Hematopoietic multipotent progenitor cell treated with erythropoietin and hydrocortisone succinate and interleukin-3 and kit ligand, for 6 days (in vitro differentiated cells): ENCODE measurements at regions not wholly inside any gene's neighbourhood (a gene's known extent, or its start where the extent isn't known, plus 50 kb on each side); places are given as distances from the start of the nearest gene placed in this dataset.
"Not testable (repeated sequence)": the region's sequence is repeated elsewhere in the genome, so short reads cannot be mapped to it uniquely, and the experiment has no call there.

ENCODE experiments used
- DNase-seq: peaks from one replicate; pipeline ENCODE4 v3.0.0-alpha.2; 2015

DNA sequence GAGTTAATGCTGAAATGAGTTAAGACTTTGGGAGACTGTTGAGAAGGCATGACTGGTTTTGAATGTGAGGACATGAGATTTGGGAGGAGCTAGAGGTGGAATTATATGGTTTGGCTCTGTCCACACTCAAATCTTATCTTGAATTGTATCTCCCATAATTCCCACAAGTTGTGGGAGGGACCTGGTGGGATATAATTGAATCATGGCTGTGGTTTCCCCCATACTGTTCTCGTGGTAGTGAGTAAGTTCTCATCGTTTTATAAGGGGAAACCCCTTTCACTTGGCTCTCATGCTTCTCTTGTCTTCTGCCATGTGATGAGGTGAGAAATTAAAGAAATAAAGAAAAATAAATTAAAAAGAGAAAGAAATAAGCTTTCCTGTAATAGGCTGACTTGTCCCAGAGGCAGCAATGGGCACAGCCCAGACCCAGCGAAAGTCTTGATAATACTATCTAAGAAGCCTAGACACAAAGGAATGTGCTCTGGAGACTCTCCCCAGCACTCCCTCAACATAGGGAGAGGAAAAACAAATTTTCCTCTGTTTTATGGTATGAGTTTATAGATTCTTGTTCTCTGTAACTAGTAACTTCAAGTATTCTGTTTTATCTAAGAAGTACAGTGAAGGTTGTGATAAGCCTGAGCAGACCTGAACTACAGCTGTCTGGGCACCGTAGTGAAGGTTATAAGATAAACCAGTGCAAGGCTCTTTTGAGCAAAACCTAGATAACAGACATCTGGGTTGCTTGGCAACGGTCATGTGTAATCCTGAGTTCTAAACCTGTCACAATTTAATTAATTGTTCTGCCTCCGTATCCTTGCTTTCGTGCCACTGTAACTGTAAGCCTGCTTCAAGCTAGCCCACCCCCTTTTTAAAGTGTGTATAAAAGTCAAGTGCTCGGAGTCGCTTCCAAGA, 88.9 kb upstream of the ECI2 start:
- DNase-seq, result peak; percentile 77

GRCh38 chr6:4220558-4220957, 85.2 kb upstream of the ECI2 start:
- DNase-seq, result no peak

DNA sequence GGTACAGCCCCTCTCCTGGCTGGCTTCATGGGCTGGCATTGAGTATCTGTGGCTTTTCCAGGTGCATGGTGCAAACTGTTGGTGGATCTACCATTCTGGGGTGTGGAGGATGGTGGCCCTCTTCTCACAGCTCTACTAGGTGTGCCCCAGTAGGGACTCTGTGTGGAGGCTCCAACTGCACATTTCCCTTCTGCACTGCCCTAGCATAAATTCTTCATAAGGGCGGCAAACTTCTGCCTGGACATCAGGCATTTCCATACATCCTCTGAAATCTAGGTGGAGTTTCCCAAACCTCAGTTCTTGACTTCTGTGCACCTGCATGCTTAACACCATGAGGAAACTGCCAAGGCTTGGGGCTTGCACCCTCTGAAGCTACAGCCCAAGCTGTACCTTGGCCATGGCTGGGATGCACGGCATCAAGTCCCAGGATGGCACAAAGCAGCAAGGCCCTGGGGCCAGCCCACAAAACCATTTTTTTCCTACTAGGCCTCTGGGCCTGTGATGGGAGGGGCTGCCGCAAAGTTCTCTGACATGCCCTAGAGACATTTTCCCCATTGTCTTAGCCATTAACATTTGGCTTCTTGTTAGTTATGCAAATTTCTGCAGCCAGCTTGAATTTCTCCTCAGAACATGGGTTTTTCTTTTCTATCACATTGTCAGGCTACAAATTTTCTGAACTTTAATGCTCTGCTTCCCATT, 83.4 kb upstream of the ECI2 start:
- not testable (repeated sequence) for DNase-seq

DNA sequence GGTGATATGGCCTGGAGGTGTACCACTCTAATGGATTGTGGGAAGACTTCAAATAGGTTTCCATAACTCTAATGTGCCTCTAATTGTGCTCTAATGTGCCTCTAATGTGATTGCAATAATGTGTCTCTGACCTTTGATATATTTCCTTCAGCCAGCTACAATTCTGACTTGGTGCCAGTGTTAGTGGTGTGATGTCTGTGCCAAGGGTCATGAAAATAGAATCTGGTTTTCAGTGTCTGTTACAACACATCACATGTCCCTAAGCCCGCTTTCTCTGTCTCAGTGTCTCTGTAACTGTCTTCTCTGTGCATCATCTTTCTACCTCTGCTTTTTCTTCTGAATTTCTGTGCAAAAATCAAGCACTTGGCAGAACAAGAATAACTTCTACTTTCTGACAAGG, 77.2 kb upstream of the ECI2 start:
- no peak for DNase-seq

- peak; percentile 86 for DNase-seq
Measured at GRCh38 chr6:4210629-4211419, 75.4 kb upstream of the ECI2 start.

- no peak for DNase-seq
Measured at GRCh38 chr6:4209196-4209595, 73.8 kb upstream of the ECI2 start.

DNA sequence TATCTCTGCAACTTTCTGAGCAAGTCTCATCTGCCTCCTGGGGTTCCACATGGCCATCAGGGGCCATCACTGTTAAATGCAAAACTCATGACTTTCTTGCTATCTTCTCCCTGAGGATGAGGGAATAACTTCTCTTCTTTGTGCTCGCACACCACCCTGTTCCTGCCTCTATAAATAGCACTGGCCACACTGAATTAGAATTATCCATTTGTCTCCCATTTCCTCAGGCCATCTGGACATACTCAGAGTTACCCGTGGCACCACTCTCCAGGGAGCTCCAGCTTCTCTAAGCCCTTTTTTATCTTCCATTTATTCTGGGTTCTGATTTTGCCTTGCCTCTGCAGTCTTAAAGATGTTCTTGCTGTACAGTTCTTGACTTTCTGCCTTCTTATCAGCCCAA, 72.8 kb upstream of the ECI2 start:
- DNase-seq, result no peak

- DNase-seq, result not testable (repeated sequence)
Measured at GRCh38 chr6:4203642-4204417, 68.5 kb upstream of the ECI2 start.

- DNase-seq, result no peak
Measured at GRCh38 chr6:4192627-4193026, 57.3 kb upstream of the ECI2 start.

DNA sequence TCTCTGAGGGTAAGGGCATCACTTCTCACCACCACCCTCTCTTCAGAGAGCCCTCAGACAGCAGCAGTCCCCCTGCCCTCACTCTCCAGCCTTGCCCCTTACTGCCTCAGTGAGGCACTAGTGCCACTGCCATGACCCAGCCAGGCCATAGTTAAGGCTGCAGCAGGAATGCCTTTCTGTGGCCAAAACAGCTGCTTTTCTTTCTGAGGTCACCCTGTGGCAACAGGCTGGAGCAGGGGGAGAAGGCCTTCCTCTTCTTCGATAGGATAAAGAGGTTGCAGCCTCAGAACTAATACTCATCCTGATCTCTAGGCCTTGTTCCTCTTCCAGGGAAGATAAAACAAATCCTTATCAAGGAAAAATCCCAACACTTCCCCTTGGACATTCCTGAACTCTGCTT, 56.8 kb upstream of the ECI2 start:
- no peak for DNase-seq

DNA sequence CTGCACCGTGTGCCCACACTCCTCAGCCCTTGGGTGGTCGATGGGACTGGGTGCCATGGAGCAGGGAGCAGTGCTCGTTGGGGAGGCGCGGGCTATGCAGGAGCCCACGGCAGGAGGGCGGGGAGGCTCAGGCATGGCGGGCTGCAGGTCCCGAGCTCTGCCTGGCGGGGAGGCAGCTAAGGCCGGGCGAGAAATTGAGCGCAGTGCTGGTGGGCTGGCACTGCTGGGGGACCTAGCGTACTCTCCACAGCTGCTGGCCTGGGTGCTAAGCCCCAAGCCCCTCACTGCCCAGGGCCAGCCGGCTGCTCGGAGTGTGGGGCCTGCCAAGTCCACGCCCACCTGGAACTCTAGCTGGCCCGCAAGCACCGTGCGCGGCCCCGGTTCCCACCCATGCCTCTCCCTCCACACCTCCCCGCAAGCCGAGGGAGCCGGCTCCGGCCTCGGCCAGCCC, 55.9 kb upstream of the ECI2 start:
- DNase-seq, result no peak

- no peak for DNase-seq
Measured at GRCh38 chr6:4189249-4189648, 53.9 kb upstream of the ECI2 start.

DNA sequence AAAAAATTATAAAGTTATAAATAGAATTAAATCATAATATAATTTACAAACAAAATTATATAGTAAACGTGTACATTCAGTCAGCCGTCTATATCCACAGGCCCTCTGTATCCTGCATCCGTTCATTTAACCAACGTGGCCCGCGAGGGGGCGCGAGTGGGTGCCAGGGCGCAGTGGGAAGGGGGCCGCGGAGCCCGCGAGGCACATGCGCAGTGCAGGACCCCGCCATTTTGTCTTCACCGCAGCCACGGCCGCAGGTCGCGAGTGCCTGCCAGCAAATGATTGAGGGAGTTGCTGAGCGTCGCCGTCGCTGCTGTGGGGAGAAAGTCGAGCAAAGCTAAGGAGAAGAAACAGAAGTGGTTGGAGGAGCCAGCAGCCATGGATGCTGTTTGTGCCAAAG, 53.4 kb upstream of the ECI2 start:
- DNase-seq, result no peak

- DNase-seq, result no peak
Measured at GRCh38 chr6:4187480-4187879, 52.1 kb upstream of the ECI2 start.

- no peak for DNase-seq
Measured at GRCh38 chr6:4186385-4186784, 51.0 kb upstream of the ECI2 start.

DNA sequence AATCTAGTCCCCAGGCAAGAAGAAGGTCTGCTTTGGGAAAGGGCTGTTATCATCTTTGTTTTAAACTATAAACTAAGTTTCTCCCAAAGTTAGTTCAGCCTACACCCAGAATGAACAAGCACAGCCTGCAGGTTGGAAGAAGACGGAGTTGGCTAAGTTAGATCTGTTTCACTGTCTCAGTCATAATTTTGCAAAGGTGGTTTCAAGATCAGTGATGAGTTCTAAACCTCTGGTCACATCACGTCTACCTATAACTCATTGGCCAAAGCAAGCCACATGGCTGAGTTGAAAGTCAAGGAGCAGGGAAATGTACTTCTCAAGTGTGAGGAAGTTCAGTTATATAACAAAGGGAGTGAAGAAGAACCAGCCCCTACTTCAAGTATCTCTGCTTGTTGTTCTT, 50.5 kb upstream of the ECI2 start:
- no peak for DNase-seq

- no peak for DNase-seq
Measured at GRCh38 chr6:4185419-4185818, 50.0 kb upstream of the ECI2 start.
